ENCODE measurements at regions not wholly inside any gene's neighbourhood (a gene's known extent, or its start where the extent isn't known, plus 50 kb on each side); places are given as distances from the start of the nearest gene placed in this dataset.

- TF ChIP-seq EZH2phosphoT487 (IDR thresholded peaks at IDR 0.05; ENCODE audit: low read depth, severe bottlenecking, unreplicated experiment) (no peak), CTCF (IDR thresholded peaks at IDR 0.05; ENCODE audit: poor library complexity) (no peak)
These were observed 296.8 kb upstream of the KAZN start for GRCh38 chr1:14301704-14302024.

Data from hepatocyte (in vitro differentiated cells).